ENCODE measurements at regions not wholly inside any gene's neighbourhood (a gene's known extent, or its start where the extent isn't known, plus 50 kb on each side); places are given as distances from the start of the nearest gene placed in this dataset.

DNA sequence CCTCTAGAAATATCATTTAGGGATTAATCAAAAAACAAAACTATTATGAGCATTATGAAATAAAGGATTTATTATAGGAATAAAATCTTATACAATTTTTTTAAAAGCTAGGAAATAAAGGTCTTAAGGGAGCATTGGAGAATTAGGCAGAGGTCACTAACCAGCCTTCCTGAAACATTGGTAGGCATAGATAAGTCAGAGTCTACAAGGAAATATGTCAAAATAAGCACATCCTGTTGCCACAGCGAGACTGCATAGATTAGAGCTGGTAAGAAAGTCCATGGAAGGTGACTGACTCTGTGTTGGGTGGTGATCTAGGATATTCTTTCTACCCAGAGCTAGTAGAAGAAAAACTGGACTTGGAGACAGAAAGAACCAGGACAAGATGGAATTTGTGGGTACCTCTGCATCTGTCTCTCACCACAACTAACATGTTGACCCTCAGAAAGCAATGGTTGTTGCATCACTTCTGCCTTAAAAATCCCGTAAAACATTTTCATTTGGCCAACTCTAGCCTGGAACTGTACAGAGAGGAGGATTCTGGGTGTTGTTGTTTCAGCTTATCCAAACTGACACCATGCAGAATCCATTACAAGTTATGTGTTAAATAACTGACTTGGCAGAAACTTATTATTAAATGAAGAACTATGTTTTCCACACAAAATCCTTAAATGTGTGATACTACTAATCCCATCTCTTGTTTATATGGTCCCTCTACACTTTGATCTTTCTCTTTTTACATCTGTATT is 77.1 kb downstream of the FBXO5 start:
- no peak for DNase-seq (ENCODE audit: low spot score)

DNA sequence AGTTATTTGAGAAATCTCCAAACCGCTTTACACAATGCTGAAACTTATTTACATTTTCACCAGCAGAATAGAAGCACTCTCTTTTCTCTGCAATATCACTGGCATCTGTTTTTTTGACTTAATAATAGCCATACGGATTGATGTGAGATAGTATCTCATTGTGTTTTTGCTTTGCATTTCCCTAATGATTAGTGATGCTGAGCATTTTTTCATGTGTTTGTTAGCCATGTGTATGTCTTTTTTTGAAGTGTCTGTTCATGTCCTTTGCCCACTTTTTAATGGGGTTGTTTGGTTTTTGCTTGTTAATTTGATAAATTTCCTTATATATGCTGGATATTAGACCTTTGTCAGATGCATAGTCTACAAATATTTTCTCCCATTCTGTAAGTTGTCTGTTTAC is 73.6 kb downstream of the FBXO5 start:
- DNase-seq (ENCODE audit: low spot score): no peak

DNA sequence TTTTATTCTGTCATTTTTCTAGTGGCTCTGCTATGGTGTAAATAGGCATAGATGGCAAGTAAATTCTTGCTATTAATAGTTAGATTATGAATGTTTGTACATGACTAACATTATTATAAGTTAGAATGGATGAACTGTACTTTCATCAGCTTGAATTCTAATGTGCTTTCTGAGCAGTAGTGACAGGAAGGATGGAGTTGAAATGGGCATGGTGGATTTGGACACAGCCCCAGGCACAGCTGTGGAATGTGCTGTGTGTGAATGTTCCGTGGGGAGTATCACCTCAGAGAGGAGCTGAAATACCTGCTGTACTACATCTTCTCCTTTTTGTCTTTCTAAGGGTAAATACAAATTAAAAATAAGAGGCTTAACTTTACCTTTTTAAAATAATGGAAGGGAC is 66.8 kb downstream of the FBXO5 start:
- no peak for DNase-seq (ENCODE audit: low spot score)

DNA sequence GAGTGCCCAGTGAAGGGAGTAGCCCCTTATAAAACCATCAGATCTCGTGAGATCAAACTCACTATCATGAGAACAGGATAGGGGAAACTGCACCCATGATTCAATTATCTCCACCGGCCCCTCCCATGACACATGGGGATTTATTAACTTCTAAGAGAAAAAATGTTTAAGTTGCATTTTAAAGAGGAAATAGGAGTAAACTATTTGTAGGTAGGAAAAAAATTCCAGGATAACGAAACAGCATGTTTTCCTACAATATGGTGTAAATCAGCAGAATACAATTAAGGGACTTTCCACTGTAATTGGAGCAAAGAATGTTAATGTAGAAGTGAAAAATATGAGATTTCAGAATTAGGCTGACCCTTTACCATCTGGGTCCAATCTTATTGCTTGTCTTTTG is 63.9 kb downstream of the FBXO5 start:
- DNase-seq (ENCODE audit: low spot score): no peak

DNA sequence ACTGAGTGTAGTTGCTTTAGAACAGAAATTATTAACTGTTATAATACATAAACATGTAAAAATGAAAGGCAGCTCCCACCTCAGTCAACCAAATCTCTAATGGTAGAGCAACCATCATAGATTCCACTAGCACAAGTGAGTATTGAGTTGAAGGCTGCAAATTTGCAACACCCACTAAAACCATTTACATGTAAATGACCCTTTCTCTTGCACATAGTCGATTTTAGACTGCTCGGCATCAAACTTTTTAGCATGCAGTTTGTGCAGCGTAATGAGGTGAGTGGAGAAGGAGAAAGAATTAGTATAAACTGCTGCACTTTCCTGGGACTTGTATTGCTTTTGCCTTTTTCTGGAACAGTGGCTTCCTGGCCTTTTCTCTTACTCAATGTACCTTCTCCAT is 62.8 kb downstream of the FBXO5 start:
- no peak for DNase-seq (ENCODE audit: low spot score)

Data from mucosa of gallbladder (tissue), 1 donor.